OCI-LY1 (cell line): ENCODE measurements at regions not wholly inside any gene's neighbourhood (a gene's known extent, or its start where the extent isn't known, plus 50 kb on each side); places are given as distances from the start of the nearest gene placed in this dataset.

Experiments
- CTCF ChIP-seq: fragments of 200-600 bp; sonication (generic), shearing (Covaris generic); IDR thresholded peaks from 2 replicates; pipeline ENCODE4 v1.5.1; 2017; ENCODE audit warnings: mild to moderate bottlenecking, antibody characterized with exemption, low read length, moderate library complexity, mixed read lengths
- EZH2 ChIP-seq: fragments of 200-600 bp; sonication (generic), shearing (Covaris generic); IDR thresholded peaks from 2 replicates; pipeline ENCODE4 v1.8.0; 2017; ENCODE audit warnings: borderline replicate concordance, mixed run types, mild to moderate bottlenecking, antibody characterized with exemption, low read length, moderate library complexity, mixed read lengths

GRCh38 chr4:130851107-130851506 lies 1755.2 kb downstream of the C4orf33 start:
- no peak for TF ChIP-seq CTCF
- no peak for TF ChIP-seq EZH2
